Activated naive CD4-positive, alpha-beta T cell treated with anti-CD3 and anti-CD28 coated beads, Interleukin-2, amount 50 U/mL, for 24 hours (primary cell): ENCODE measurements at regions not wholly inside any gene's neighbourhood (a gene's known extent, or its start where the extent isn't known, plus 50 kb on each side); places are given as distances from the start of the nearest gene placed in this dataset.
"Not testable (repeated sequence)": the region's sequence is repeated elsewhere in the genome, so short reads cannot be mapped to it uniquely, and the experiment has no call there.

Experiments
- H3K27ac Mint-ChIP-seq: one replicate; pipeline ENCODE4 v1.8.0; 2021; ENCODE audit warnings: mild to moderate bottlenecking, mixed read lengths
- H3K27me3 Mint-ChIP-seq: one replicate; pipeline ENCODE4 v1.8.0; 2021; ENCODE audit warnings: mixed read lengths
- H3K36me3 Mint-ChIP-seq: one replicate; pipeline ENCODE4 v1.8.0; 2021; ENCODE audit warnings: mixed read lengths
- H3K4me1 Mint-ChIP-seq: one replicate; pipeline ENCODE4 v1.8.0; 2021; ENCODE audit warnings: mixed read lengths
- H3K4me3 Mint-ChIP-seq: one replicate; pipeline ENCODE4 v1.8.0; 2021; ENCODE audit warnings: mild to moderate bottlenecking, mixed read lengths
- H3K9me3 Mint-ChIP-seq: one replicate; pipeline ENCODE4 v1.8.0; 2021; ENCODE audit warnings: mixed read lengths

DNA sequence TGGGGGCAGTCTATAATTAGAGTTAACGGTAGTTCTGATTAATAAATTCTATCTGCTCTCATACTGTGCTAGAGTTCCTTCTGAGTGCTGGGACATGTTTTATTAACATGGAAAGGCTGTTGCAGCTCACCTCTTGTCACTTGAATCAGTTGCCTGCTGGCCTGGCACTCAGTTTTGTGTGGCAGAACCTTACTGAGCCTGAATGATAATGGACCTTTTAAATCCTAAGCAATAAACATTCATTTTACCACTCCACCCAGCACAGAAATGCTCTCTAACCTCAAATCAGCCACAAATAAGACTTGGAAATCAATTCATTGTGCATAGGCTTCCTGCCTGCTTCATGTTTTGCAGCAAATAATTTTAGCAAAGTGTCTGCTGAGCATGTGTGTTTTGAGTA is 115.0 kb upstream of the RBMS1 start:
- peaks cover 66% of the 10 kb centered on the region for H3K4me1 Mint-ChIP-seq
- no peak overlapping the region for H3K27ac Mint-ChIP-seq
- no peaks in the 10 kb centered on the region for H3K36me3 Mint-ChIP-seq
- no peaks in the 10 kb centered on the region for H3K9me3 Mint-ChIP-seq
- no peaks in the 10 kb centered on the region for H3K27me3 Mint-ChIP-seq
- H3K4me3 Mint-ChIP-seq, result no peak overlapping the region

DNA sequence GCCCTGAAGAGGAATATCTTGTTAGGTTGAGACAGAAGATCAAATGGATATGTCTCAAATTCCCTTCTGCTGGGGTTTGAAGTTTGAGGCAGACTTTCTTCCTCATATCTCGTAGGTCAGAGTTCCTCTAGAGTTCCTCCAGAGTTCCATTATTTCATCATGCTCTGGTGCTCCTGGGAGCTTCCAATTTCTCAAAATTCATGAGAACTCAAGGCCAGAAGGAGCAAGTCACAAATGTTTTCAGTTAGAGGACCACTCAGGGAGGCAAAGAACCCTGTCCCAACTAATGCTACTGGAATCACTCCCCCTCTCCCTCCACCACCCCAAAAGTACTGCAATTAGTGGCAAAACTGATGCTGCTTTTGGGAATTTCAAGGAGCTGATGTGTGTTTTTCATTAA is 115.7 kb upstream of the RBMS1 start:
- peaks cover 66% of the 10 kb centered on the region for H3K4me1 Mint-ChIP-seq

DNA sequence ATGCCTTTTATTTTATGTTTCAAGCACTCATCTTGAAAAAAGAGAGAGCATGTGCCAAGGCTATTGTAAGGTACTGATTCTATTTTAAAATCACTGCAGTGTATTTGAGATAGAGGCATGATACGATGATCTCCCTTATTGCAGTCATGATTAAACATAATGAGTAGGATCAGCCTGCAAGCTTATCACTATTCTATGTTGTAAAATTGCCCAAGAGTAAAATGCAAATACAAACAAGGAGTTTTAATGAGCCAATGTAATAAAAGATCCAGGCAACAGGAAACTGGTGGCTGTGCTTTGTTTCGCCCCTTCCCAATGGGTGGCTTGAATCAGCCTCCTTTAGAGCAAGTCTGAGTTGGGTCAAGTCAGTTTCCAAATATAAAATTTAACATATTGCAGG is 116.4 kb upstream of the RBMS1 start:
- Mint-ChIP-seq H3K27me3 (no peaks in the 10 kb centered on the region), H3K4me1 (peaks cover 66% of the 10 kb centered on the region), H3K27ac (no peak overlapping the region), H3K36me3 (no peaks in the 10 kb centered on the region), H3K9me3 (peaks cover 6% of the 10 kb centered on the region), H3K4me3 (no peak overlapping the region)

More for the DNA sequence above, 115.7 kb upstream of the RBMS1 start:
- Mint-ChIP-seq H3K27me3 (no peaks in the 10 kb centered on the region), H3K27ac (no peak overlapping the region), H3K9me3 (no peaks in the 10 kb centered on the region), H3K36me3 (no peaks in the 10 kb centered on the region), H3K4me3 (no peak overlapping the region)

DNA sequence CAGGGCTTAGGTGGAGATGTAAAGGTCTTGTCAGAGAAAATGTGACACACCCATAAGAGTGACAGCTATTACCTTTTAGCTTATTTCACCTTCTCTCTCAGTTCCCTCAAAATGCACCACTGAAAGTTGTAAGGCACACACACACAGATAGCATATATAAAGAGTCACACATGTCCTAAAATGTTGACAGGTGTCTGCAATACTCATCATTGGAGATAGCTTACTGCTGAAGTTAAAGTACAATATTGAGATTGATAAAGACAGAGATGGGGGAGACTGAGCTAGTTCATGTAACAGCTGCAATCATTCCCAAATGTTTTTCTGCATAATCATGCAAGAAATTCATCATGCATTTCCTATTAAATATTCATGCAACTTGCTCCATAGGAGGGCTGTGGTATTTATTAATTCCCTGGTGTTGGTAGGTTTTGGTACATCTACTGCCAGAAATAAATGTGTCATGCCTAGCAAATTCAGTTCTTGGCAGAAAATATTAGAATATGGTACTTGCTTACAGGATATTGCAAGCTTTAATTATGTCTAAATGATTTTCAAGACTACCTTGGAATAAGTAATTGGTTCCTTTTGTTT is 118.8 kb upstream of the RBMS1 start:
- Mint-ChIP-seq H3K36me3 (peaks cover 4% of the 10 kb centered on the region), H3K27me3 (no peaks in the 10 kb centered on the region), H3K4me3 (no peak overlapping the region), H3K4me1 (peaks cover 59% of the 10 kb centered on the region), H3K27ac (no peak overlapping the region), H3K9me3 (peaks cover 12% of the 10 kb centered on the region)

DNA sequence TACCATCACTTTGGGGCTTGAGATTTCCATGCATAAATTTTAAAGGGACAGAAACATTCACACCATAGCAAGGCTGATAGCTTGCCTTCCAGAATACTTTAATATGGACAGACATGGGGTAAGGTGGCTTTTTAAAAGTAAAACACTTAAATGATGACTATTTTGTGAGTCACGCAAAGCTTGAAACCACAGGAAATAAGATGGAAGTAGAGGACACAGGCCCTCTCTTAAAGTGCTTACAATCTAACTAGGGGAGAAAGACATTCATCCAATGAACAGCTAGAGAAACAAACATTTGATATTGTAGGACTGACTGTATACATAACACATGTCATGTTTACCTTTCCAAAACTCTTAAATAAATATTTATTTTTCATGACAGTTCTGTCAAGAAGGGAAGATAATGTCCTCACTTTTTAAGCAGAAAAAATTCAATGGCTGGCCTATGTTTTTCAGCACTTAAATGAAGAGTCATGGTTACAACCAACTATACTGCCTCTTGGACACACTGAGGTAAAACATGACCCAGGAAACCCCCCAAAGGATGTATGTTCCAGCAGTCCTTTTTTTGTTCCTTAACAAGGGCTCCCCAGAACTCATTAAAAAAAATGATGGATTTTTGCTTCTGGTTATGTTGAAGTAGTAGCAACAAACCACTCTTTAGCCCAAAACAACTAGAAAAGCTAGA is 120.0 kb upstream of the RBMS1 start:
- Mint-ChIP-seq H3K4me3 (no peak overlapping the region), H3K27me3 (no peaks in the 10 kb centered on the region), H3K36me3 (peaks cover 4% of the 10 kb centered on the region), H3K4me1 (peaks cover 47% of the 10 kb centered on the region), H3K27ac (no peak overlapping the region), H3K9me3 (peaks cover 12% of the 10 kb centered on the region)

DNA sequence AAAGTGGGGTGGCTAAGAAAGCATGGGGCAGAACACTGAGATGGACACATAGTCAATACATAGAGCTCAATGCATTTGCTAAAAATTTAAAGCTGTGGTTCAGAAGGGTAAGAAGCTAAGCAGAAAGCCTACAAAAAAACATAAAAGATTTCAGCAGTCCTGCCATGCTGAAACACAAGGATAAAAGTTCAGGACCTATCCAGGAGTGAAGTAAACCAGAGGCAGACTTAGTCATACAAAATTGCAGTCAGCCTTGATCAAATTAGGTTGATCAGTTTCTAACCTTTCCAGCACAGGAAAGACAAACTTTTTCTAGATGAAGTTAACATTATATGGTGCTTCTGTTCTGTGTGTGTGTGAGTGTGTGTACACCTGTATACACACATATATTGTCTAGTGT is 120.8 kb upstream of the RBMS1 start:
- no peaks in the 10 kb centered on the region for H3K27me3 Mint-ChIP-seq
- H3K27ac Mint-ChIP-seq, result peak overlapping the region; percentile 32
- H3K4me3 Mint-ChIP-seq, result no peak overlapping the region
- peaks cover 4% of the 10 kb centered on the region for H3K36me3 Mint-ChIP-seq
- H3K9me3 Mint-ChIP-seq, result peaks cover 12% of the 10 kb centered on the region
- peaks cover 40% of the 10 kb centered on the region for H3K4me1 Mint-ChIP-seq

DNA sequence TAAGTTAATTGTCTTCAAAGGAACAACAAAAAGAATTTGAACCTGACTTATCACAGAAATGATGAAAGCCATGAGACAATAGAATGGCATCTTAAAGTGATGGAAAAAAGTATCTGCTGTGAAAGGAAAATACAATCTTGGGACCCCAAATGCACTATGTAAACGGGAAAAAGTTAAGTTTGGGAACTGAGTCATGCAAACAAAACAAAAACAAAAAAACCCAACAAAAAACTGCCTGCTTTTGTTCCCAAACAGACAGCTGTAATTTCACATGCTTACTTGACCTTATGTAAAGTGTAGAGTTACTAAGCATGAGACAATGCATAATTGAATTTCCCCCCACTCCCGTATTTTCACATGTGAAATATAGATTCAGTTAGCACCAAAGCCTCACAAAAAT is 122.1 kb upstream of the RBMS1 start:
- Mint-ChIP-seq H3K4me1 (peaks cover 26% of the 10 kb centered on the region), H3K27me3 (no peaks in the 10 kb centered on the region), H3K4me3 (no peak overlapping the region), H3K36me3 (peaks cover 4% of the 10 kb centered on the region), H3K9me3 (peaks cover 12% of the 10 kb centered on the region), H3K27ac (no peak overlapping the region)

DNA sequence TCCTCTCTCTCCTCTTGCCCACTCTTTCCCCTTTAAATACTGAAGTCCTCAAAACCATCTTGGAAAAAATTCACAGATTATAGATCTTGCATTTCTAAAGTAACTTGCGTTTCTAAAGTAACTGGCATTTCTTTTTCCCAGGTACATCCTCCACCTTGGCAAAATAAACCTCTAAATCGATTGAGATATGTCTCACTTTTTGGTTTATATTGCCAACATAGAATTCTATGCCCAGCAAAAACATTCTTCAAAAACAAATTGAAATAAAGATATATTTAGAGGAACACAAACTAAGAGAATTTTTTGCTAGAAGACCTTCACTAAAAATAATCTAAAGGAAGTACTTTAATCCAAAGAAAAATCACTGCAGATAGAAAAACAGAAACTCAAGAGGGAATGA is 122.5 kb upstream of the RBMS1 start:
- peaks cover 4% of the 10 kb centered on the region for H3K36me3 Mint-ChIP-seq
- H3K4me3 Mint-ChIP-seq, result no peak overlapping the region
- no peak overlapping the region for H3K27ac Mint-ChIP-seq
- H3K9me3 Mint-ChIP-seq, result peaks cover 12% of the 10 kb centered on the region
- no peaks in the 10 kb centered on the region for H3K27me3 Mint-ChIP-seq
- peaks cover 22% of the 10 kb centered on the region for H3K4me1 Mint-ChIP-seq

DNA sequence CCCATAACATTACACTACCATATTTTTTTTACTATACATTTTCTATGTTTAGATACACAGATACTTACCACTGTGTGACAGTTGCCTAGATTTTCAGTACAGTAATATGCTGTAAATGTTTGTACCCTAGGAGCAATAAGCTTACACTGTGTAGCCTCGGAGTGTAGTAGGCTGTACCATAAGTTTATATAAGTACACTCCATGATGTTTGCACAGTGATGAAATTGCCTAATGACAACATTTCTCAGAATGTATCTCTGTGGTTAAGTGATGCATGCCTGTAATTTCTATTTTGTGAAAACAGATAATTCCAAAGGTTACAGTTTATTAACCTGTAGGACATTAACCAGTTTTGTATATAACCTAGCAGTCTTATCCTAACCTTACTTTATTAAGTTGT is 128.1 kb upstream of the RBMS1 start:
- Mint-ChIP-seq H3K4me3 (no peak overlapping the region), H3K27me3 (no peaks in the 10 kb centered on the region), H3K9me3 (no peaks in the 10 kb centered on the region), H3K27ac (no peak overlapping the region), H3K36me3 (peaks cover 3% of the 10 kb centered on the region), H3K4me1 (no peaks in the 10 kb centered on the region)

DNA sequence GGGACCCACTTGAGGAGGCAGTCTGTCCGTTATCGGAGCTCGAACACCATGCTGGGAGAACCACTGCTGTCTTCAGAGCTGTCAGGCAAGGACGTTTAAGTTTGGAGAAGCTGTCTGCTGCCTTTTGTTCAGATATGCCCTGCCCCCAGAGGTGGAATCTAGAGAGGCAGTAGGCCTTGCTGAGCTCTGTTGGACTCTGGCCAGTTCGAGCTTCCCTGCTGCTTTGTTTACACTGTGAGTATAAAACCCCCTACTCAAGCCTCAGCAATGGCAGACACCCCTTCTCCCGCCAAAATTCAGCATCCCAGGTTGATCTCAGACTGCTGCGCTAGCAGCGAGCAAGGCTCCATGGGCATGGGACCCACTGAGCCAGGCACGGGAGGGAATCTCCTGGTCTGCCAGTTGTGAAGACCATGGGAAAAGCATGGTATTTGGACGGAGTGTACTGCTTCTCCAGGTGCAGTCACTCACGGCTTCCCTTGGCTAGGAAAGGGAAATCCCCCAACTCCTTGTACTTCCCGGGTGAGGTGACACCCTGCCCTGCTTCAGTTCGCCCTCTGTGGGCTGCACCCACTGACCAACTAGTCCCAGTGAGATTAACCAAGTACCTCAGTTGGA is 134.5 kb upstream of the RBMS1 start:
- H3K27me3 Mint-ChIP-seq, H3K4me1 Mint-ChIP-seq, H3K36me3 Mint-ChIP-seq, H3K4me3 Mint-ChIP-seq, H3K9me3 Mint-ChIP-seq, H3K27ac Mint-ChIP-seq: not testable (repeated sequence)

DNA sequence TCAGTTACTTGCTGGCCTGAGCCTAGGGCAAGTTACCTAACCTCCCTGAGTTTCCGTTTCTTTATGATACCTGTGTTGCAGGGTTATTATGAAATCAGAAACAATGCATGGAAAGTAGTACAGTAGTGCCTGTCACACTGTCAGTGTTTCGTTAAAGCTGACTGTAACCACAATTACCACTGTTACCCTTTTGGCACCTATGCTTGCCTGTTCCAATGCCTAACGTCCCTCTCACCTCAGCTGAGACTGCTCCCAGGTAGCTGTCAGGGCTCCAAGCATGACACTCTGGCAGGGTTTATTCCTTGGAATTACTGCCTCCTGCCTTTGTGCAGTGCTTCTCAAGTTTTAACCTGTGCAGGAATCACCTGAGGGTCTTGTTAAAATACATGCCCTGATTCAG is 135.2 kb upstream of the RBMS1 start:
- Mint-ChIP-seq H3K27ac (no peak overlapping the region), H3K9me3 (no peaks in the 10 kb centered on the region), H3K4me3 (no peak overlapping the region), H3K27me3 (no peaks in the 10 kb centered on the region), H3K36me3 (peaks cover 3% of the 10 kb centered on the region), H3K4me1 (peaks cover 9% of the 10 kb centered on the region)

DNA sequence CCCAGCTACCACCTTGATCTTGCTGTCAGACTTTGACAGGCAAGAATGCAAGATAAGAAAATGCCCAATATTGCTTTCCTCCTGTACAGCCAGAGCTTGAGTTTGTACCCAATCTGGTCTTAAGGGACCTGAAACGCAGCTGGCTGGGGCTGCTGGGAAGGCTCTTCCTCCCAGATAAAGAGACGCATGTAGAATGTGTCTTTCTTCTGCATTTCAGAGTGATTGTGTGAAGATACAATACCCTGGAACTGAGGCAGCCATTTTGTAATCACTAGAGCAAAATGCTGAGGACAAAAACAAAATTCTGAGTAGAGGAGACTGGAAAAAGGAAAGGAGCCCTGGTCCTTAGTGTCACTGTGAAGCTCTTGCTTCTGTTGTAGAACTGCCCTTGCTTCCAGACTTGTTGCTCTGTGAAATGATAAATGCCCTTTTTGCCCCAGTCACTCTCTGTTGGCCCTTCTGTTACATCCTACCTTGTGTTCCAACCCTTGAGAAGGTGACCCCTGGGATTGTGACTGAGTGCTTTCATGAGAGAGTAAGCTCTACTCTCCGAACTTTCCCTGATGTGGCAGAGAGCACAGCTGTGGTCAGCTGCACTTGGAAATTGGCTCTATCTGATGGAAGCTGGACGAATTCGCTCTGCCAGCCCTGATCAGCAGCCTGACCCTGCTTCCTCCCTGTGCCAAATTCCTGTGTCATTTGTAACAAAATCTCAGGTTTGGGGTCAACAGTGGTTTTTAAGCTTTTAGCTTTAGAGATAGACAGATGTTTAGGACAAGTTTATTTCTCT is 137.4 kb upstream of the RBMS1 start:
- Mint-ChIP-seq H3K4me3 (no peak overlapping the region), H3K36me3 (no peaks in the 10 kb centered on the region), H3K9me3 (no peaks in the 10 kb centered on the region), H3K27me3 (no peaks in the 10 kb centered on the region), H3K27ac (no peak overlapping the region), H3K4me1 (peaks cover 12% of the 10 kb centered on the region)

DNA sequence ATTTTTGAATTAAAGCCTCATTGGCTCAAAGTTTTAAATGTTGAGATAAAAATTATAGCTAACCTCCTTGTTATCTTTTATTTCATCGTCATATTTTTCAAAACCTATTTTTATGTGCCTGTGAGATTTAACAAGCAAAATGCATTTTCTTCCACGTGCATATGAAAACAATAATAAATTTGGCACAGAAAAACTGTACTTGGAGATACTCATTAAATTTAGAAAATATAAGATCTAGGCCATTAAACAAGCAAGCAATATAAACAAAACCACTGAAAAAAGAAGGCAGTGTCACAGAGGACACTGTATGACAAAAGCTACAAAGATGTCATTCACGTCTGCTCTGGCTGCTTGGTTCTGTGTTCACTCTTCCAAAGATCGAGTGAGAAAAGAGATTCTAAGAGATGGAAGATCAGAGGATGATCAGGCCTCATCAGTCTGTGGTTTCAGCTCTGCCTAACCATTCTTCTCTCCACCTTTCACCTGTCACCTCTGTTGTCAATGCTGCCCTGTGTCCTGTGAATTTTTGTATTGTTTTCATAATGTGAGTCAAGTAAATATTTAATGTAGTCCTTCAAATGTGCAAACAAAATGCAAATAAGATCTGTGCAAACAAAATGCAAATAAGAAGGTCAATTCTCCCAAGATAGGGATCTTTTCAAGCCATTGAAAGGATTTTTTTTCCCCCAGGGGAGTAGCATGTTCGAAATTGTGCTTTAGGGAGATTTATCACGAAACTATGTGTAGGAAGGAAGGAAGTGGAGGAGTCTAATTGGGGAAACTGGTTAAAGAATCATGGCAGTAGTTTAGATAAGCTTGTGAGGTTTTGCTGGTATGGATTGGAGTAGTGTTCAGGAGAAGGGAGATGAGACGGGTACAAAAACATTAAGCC is 138.7 kb upstream of the RBMS1 start:
- no peak overlapping the region for H3K27ac Mint-ChIP-seq
- no peaks in the 10 kb centered on the region for H3K36me3 Mint-ChIP-seq
- H3K27me3 Mint-ChIP-seq, result no peaks in the 10 kb centered on the region
- peaks cover 5% of the 10 kb centered on the region for H3K9me3 Mint-ChIP-seq
- no peak overlapping the region for H3K4me3 Mint-ChIP-seq
- peaks cover 12% of the 10 kb centered on the region for H3K4me1 Mint-ChIP-seq

DNA sequence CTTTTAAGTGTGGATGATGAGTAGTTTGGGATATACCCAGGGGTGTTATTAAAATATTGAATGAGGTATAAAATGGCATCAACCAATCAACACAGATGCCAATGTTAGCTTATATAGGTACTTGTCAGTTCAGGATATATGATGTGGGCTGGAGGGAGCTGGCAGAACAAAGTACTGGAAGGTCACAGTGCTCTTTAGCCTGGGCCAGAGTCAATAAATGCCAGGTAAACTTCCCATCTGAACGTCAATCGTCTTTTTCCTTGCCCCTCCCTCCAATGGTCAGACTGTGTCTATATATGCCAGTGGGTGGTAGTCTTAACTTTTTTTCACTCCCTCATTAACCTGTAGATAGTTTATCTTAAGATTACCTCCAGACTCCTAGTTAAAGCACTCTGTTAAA is 140.8 kb upstream of the RBMS1 start:
- Mint-ChIP-seq H3K27ac (no peak overlapping the region), H3K4me1 (peaks cover 12% of the 10 kb centered on the region), H3K36me3 (peaks cover 2% of the 10 kb centered on the region), H3K27me3 (no peaks in the 10 kb centered on the region), H3K9me3 (peaks cover 17% of the 10 kb centered on the region), H3K4me3 (no peak overlapping the region)

DNA sequence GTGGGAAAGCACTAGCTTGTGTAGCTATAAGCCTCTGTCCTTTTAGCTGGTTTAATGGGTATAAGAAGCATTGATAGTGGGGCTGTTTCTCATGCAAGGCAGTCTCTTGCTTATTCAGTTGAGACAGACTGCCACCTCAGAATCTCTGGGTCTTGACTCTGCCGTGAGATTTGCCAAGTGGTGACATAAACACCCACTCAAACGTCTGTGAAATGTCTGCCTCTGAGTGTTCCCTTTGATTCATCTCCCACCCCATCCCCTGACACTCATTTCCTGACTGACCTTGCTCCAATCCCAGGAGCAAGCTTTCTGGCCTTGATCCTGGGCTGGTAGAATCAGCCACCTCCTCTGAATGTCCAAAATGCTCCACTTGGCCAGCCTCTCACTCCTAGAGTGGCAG is 141.9 kb upstream of the RBMS1 start:
- Mint-ChIP-seq H3K4me1 (peaks cover 12% of the 10 kb centered on the region), H3K36me3 (peaks cover 5% of the 10 kb centered on the region), H3K27me3 (no peaks in the 10 kb centered on the region), H3K27ac (no peak overlapping the region), H3K4me3 (no peak overlapping the region), H3K9me3 (peaks cover 20% of the 10 kb centered on the region)
